ENCODE measurements at regions not wholly inside any gene's neighbourhood (a gene's known extent, or its start where the extent isn't known, plus 50 kb on each side); places are given as distances from the start of the nearest gene placed in this dataset.
A peak's percentile ranks its signal among the peaks of the same experiment; 100 is the strongest.

- Histone ChIP-seq H3K4me2 (ENCODE audit: low read length) (no peak overlapping the region), H2AFZ (no peak overlapping the region), H3K9ac (no peak overlapping the region), H3K9me3 (ENCODE audit: control insufficient read depth, low read length) (no peaks in the 10 kb centered on the region), H3K4me3 (ENCODE audit: low read depth, low read length) (no peak overlapping the region), H3K36me3 (ENCODE audit: control insufficient read depth, insufficient read depth, low read length) (no peaks in the 10 kb centered on the region), H3K79me2 (no peaks in the 10 kb centered on the region), H3K27me3 (ENCODE audit: control insufficient read depth, insufficient read depth, low read length) (no peaks in the 10 kb centered on the region), H3K27ac (no peak overlapping the region), H3K4me1 (no peaks in the 10 kb centered on the region)
- no peak for TF ChIP-seq CTCF (IDR thresholded peaks at IDR 0.05)
Measured at GRCh38 chr3:1501406-1502115, 408.7 kb downstream of the CNTN6 start.

GRCh38 chr3:1506090-1506489 is 413.3 kb downstream of the CNTN6 start:
- no peak overlapping the region for H3K9ac ChIP-seq
- no peaks in the 10 kb centered on the region for H3K4me1 ChIP-seq
- no peak overlapping the region for H2AFZ ChIP-seq
- TF ChIP-seq CTCF (IDR thresholded peaks at IDR 0.05): no peak
- no peak overlapping the region for H3K4me3 ChIP-seq (ENCODE audit: low read depth, low read length)
- H3K27me3 ChIP-seq (ENCODE audit: control insufficient read depth, insufficient read depth, low read length): no peaks in the 10 kb centered on the region
- H3K9me3 ChIP-seq (ENCODE audit: control insufficient read depth, low read length): no peaks in the 10 kb centered on the region
- no peak overlapping the region for H3K27ac ChIP-seq
- no peaks in the 10 kb centered on the region for H3K79me2 ChIP-seq
- no peak overlapping the region for H3K4me2 ChIP-seq (ENCODE audit: low read length)
- H3K36me3 ChIP-seq (ENCODE audit: control insufficient read depth, insufficient read depth, low read length): no peaks in the 10 kb centered on the region

GRCh38 chr3:1513662-1514061 is 420.8 kb downstream of the CNTN6 start:
- H3K27me3 ChIP-seq (ENCODE audit: control insufficient read depth, insufficient read depth, low read length): no peaks in the 10 kb centered on the region
- no peak overlapping the region for H3K9ac ChIP-seq
- no peak overlapping the region for H3K27ac ChIP-seq
- no peaks in the 10 kb centered on the region for H3K4me1 ChIP-seq
- peak overlapping the region; percentile 9 for H2AFZ ChIP-seq
- no peak for TF ChIP-seq CTCF (IDR thresholded peaks at IDR 0.05)
- H3K79me2 ChIP-seq: no peaks in the 10 kb centered on the region
- H3K4me3 ChIP-seq (ENCODE audit: low read depth, low read length): no peak overlapping the region
- no peaks in the 10 kb centered on the region for H3K36me3 ChIP-seq (ENCODE audit: control insufficient read depth, insufficient read depth, low read length)
- no peak overlapping the region for H3K4me2 ChIP-seq (ENCODE audit: low read length)
- no peaks in the 10 kb centered on the region for H3K9me3 ChIP-seq (ENCODE audit: control insufficient read depth, low read length)

GRCh38 chr3:1515882-1516281 is 423.1 kb downstream of the CNTN6 start:
- Histone ChIP-seq H3K27ac (no peak overlapping the region), H3K4me2 (ENCODE audit: low read length) (no peak overlapping the region), H3K36me3 (ENCODE audit: control insufficient read depth, insufficient read depth, low read length) (no peaks in the 10 kb centered on the region), H2AFZ (peak overlapping the region; percentile 53), H3K27me3 (ENCODE audit: control insufficient read depth, insufficient read depth, low read length) (no peaks in the 10 kb centered on the region), H3K4me3 (ENCODE audit: low read depth, low read length) (no peak overlapping the region), H3K9ac (no peak overlapping the region), H3K79me2 (no peaks in the 10 kb centered on the region), H3K9me3 (ENCODE audit: control insufficient read depth, low read length) (no peaks in the 10 kb centered on the region), H3K4me1 (no peaks in the 10 kb centered on the region)
- no peak for TF ChIP-seq CTCF (IDR thresholded peaks at IDR 0.05)

GRCh38 chr3:1527786-1528185 is 435.0 kb downstream of the CNTN6 start:
- H2AFZ ChIP-seq: no peak overlapping the region
- H3K4me2 ChIP-seq (ENCODE audit: low read length): no peak overlapping the region
- TF ChIP-seq CTCF (IDR thresholded peaks at IDR 0.05): no peak
- H3K79me2 ChIP-seq: no peaks in the 10 kb centered on the region
- H3K9me3 ChIP-seq (ENCODE audit: control insufficient read depth, low read length): peaks cover 4% of the 10 kb centered on the region
- no peaks in the 10 kb centered on the region for H3K4me1 ChIP-seq
- H3K36me3 ChIP-seq (ENCODE audit: control insufficient read depth, insufficient read depth, low read length): no peaks in the 10 kb centered on the region
- H3K27ac ChIP-seq: no peak overlapping the region
- H3K4me3 ChIP-seq (ENCODE audit: low read depth, low read length): no peak overlapping the region
- H3K9ac ChIP-seq: no peak overlapping the region
- H3K27me3 ChIP-seq (ENCODE audit: control insufficient read depth, insufficient read depth, low read length): no peaks in the 10 kb centered on the region
